CD4-positive, alpha-beta T cell treated with Interleukin-4 for 1 hour (primary cell): ENCODE measurements at regions not wholly inside any gene's neighbourhood (a gene's known extent, or its start where the extent isn't known, plus 50 kb on each side); places are given as distances from the start of the nearest gene placed in this dataset.

Experiments
- DNase-seq, 2 donors: peaks; one replicate each; pipeline ENCODE4 v3.0.0-alpha.2; 2020 to 2022

GRCh38 chr13:30845297-30846214 lies 60.5 kb upstream of the MEDAG start:
- peak; percentile 6 to 23 for DNase-seq

DNA sequence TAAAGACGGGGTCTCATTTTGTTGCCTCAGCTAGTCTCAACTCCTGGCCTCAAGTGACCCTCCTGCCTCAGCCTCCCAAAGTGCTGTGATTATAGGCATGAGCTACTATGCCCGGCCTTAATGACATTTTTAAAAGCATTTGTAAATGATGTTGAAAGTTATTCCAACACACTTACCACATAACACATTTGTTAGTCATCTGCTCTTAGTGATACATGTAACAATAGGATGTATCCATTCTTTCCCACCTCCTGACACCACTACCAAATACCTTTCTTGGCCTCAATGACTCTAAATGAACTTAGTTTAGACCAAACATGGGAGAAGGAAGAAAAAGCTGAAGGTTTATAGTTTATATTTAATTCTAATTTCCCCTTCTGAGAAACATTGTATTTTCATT lies 59.8 kb upstream of the MEDAG start:
- DNase-seq, result no peak

DNA sequence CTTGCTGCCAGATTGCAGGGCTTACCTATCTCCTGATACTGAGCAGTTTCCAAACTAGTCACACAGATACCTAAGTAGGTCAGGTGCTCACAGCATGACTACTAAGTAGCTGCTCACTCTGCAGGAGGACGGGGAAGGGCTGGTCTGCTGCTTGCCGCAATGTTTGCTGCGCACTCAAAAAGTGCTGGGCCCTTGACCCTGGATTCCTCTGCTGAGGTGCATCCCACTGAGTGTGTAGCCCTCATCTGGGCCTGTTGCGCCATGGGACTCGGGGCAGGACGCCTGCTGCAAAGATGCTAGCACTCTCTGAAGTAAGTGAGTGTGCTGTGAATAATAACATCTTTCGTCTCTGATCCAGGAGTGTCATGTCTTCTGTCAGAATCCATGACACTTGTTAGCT lies 59.2 kb upstream of the MEDAG start:
- DNase-seq, result no peak

- DNase-seq, result no peak
These were observed 58.3 kb upstream of the MEDAG start for GRCh38 chr13:30847650-30848307.

DNA sequence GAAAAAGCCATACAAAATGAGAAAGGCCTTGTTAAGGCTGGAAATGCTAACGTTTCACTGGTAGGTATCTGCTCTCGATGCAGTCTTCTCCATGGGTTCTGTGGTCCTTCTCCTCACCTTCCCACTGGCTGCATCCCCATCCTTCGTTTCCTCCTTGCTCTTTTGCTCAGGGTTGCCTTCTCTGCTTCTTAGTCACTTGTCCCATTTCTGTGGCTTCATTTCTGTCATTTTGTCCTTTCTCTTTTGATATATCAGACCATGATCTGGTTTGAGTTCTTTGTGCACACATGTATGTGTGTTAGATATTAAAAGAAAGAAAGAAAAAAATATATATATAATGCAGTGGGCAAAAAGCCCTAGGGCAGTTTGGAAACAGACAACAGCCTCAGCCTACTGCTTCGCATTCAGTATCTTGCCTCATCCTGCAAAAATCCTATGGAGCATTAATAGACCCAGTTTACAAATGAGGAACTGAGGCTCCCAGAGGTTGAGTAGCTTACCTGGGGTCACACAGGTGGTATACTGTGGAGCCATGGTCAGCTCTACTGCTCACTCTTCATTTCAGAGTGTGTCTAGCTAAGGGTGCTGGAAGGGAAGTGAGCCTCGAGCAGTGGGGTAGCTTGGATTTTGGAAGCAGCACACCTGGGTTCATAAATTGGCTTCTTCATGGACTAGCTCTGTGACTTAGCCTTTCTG lies 57.6 kb upstream of the MEDAG start:
- DNase-seq, result no peak

DNA sequence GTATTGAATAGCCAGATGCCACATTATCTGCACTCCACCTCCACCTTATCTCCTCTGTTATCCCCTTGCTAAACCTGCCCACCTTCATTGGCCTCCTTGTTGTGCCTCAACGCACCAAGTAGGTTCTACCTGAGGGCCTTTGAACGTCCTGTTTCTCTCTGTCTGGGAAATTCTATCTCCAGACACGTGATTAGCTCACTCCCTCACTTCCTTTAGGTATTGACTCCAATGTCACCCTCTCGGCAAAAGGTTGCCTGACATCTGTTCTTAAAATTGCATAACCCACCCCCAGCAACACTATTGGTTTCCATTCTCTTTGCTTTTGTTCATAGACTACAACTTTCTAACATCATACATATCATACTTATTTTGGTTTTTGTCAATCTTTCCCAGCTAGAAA lies 56.5 kb upstream of the MEDAG start:
- DNase-seq, result no peak

DNA sequence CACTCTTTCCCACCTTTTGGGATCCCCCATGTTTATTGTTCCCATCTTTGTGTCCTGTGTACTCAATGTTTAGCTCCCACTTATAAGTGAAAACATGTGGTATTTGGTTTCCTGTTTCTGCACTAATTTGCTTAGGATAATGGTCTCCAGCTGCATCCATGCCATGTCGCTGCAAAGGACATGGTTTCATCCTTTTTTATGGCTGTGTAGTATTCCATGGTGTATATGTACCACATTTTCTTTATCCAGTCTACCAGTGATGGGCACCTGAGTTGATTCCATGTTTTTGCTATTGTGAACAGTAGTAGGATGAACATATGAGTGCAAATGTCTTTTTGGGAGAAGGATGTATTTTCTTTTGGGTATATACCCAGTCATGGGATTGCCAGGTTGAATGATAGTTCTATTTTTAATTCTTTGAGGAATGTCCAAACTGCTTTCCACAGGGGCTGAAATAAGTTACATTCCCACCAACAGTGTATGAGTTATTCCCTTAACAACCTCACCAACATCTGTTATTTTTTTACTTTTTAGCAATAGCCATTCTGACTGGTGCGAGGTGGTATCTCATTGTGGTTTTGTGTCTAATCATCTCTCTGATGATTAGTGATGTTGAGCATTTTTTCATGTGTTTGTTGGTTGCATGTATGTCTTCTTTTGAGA lies 55.7 kb upstream of the MEDAG start:
- no peak for DNase-seq

GRCh38 chr13:30850867-30851211 lies 55.2 kb upstream of the MEDAG start:
- DNase-seq, result no peak

DNA sequence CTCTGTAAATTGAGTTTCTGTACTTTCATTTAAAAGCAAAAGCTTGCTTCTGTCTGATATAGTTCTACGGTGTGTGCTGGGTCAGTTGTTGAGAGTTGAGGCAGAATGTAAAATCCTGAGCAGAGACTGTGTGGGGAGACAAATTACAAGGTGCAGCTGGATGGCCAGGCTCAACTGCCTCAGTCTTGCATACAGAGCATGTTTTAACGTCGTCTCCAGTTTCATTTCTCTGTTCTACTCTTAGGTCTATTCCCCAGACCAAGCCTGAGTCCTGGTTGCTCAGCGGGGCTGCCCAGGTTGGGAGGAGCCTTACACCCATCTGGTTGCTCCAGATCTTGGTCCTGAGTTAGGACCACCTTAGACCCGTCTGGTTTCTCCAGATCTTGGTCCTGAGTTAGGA lies 54.4 kb upstream of the MEDAG start:
- DNase-seq, result no peak

DNA sequence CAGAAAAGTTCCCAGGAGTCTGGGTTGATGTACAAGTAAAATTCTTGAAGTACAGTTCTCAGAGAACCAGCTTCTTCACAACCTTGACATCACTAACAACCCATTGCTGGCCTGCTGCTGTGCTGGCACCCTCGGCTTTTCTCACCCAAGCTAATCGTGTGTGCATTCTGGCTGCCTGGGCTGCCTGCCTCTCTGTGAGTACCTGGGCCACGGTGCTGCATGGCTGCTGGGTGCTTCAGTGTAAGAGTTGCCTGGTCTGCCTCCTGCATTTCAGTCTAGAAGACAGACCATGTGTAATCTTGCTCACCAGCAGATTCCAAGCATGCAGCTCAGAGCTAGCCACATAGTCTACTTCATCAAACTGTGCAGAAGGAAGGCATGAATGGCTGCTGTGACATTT lies 50.5 kb upstream of the MEDAG start:
- no peak for DNase-seq

- DNase-seq, result no peak
These were observed 49.9 kb upstream of the MEDAG start for GRCh38 chr13:30856005-30856790.
